Naive thymus-derived CD4-positive, alpha-beta T cell (primary cell): ENCODE measurements at regions not wholly inside any gene's neighbourhood (a gene's known extent, or its start where the extent isn't known, plus 50 kb on each side); places are given as distances from the start of the nearest gene placed in this dataset.

ENCODE experiments used
- ATAC-seq: fragments of 150-1000 bp; cut with Tn5 transposase; 2 replicates; pipeline ENCODE4 v1.10.0; 2021; ENCODE audit warnings: mild to moderate bottlenecking, moderate library complexity
- CTCF ChIA-PET: fragments of 350-600 bp; sonication (Branson Sonifier 250); formaldehyde crosslinking; loops from one replicate; lab custom pipeline; 2021; ENCODE audit warnings: antibody characterized with exemption; lab: Charles Lee
- POLR2A ChIA-PET: fragments of 350-600 bp; sonication (Branson Sonifier 250); formaldehyde crosslinking; loops from one replicate; lab custom pipeline; 2021; ENCODE audit warnings: antibody characterized with exemption, inconsistent platforms; lab: Charles Lee
- DNase-seq, 9 donors: peaks; one replicate each; pipeline versions ENCODE4 v3.0.0 to v3.0.0-alpha.2; 2020 to 2022; ENCODE audit warnings: mixed read lengths in 1 of 9
- H3K27ac ChIP-seq: one replicate; pipeline ENCODE4 v1.7.0; 2013; ENCODE audit warnings: mild to moderate bottlenecking, low read depth, low read length, moderate library complexity
- H3K27me3 ChIP-seq, 2 donors: one replicate each; pipeline ENCODE4 v1.7.0; 2013; ENCODE audit warnings: low read length in 2 of 2, mild to moderate bottlenecking in 2 of 2, moderate library complexity in 2 of 2; ENCODE audit not compliant: control insufficient read depth in 2 of 2, insufficient read depth in 2 of 2
- H3K36me3 ChIP-seq, 3 experiments: 1 replicate in 2 of 3; 2 replicates in 1 of 3; pipeline ENCODE4 v1.7.0; 2013; ENCODE audit warnings: low read length in 3 of 3, mild to moderate bottlenecking in 3 of 3, moderate library complexity in 1 of 3; ENCODE audit not compliant: insufficient read depth in 3 of 3, control insufficient read depth in 2 of 3
- H3K4me1 ChIP-seq, 2 donors: one replicate each; pipeline ENCODE4 v1.7.0; 2013; ENCODE audit warnings: low read length in 2 of 2, mild to moderate bottlenecking in 2 of 2, moderate library complexity in 1 of 2; ENCODE audit not compliant: control insufficient read depth in 2 of 2, insufficient read depth in 2 of 2
- H3K4me3 ChIP-seq: 2 replicates; pipeline ENCODE4 v1.7.0; 2013; ENCODE audit warnings: mild to moderate bottlenecking, low read length
- H3K9me3 ChIP-seq, 3 experiments: 1 replicate in 2 of 3; 2 replicates in 1 of 3; pipeline ENCODE4 v1.7.0; 2013; ENCODE audit warnings: low read length in 3 of 3; ENCODE audit not compliant: control insufficient read depth in 2 of 3
- H3K27ac Mint-ChIP-seq, 9 donors: one replicate each; pipeline ENCODE4 v1.8.0; 2020 to 2022; ENCODE audit warnings: mixed read lengths in 9 of 9, mild to moderate bottlenecking in 8 of 9, moderate library complexity in 5 of 9, inconsistent platforms in 2 of 9
- H3K27me3 Mint-ChIP-seq, 5 donors: one replicate each; pipeline ENCODE4 v1.8.0; 2021 to 2022; ENCODE audit warnings: mixed read lengths in 5 of 5, mild to moderate bottlenecking in 1 of 5
- H3K36me3 Mint-ChIP-seq, 5 donors: one replicate each; pipeline ENCODE4 v1.8.0; 2020 to 2022; ENCODE audit warnings: mixed read lengths in 5 of 5, mild to moderate bottlenecking in 3 of 5, inconsistent platforms in 1 of 5
- H3K4me1 Mint-ChIP-seq, 7 donors: one replicate each; pipeline ENCODE4 v1.8.0; 2020 to 2022; ENCODE audit warnings: mixed read lengths in 7 of 7, mild to moderate bottlenecking in 3 of 7, inconsistent platforms in 1 of 7
- H3K4me3 Mint-ChIP-seq, 10 donors: one replicate each; pipeline ENCODE4 v1.8.0; 2020 to 2022; ENCODE audit warnings: mild to moderate bottlenecking in 10 of 10, mixed read lengths in 10 of 10, moderate library complexity in 6 of 10, inconsistent platforms in 2 of 10
- H3K9me3 Mint-ChIP-seq, 11 donors: one replicate each; pipeline ENCODE4 v1.8.0; 2020 to 2022; ENCODE audit warnings: mixed read lengths in 11 of 11, mild to moderate bottlenecking in 4 of 11, inconsistent platforms in 1 of 11, moderate library complexity in 1 of 11
- intact Hi-C, 2 donors: fragments of 100-400 bp; cut with micrococcal nuclease; formaldehyde crosslinking; loops; one replicate each; pipeline ENCODE4 v1.15.1; 2023

GRCh38 chr4:27315625-27316024 is 455.0 kb downstream of the STIM2 start:
- DNase-seq (no peak), ATAC-seq (no peak)
- peaks cover 0 to 6% (median 0%) of the 10 kb centered on the region in 5 donors for H3K36me3 Mint-ChIP-seq
- Histone ChIP-seq H3K4me1 (no peaks in the 10 kb centered on the region), H3K9me3 (no peaks in the 10 kb centered on the region), H3K4me3 (no peak overlapping the region), H3K27ac (no peak overlapping the region), H3K36me3 (no peaks in the 10 kb centered on the region), H3K27me3 (no peaks in the 10 kb centered on the region)
- no peaks in the 10 kb centered on the region for H3K4me1 Mint-ChIP-seq
- no peak overlapping the region for H3K27ac Mint-ChIP-seq
- no peak overlapping the region for H3K4me3 Mint-ChIP-seq
- CTCF ChIA-PET: no interaction called here
- intact Hi-C loops: loop anchor here in 1 of 2 donors (5.0 kb wide), 1 partner anchor 268 kb away; no protein-coding TSS in a partner anchor
- H3K9me3 Mint-ChIP-seq: peaks cover 0 to 9% (median 3%) of the 10 kb centered on the region in 11 donors
- POLR2A ChIA-PET: no interaction called here
- peaks cover 0 to 15% (median 12%) of the 10 kb centered on the region in 5 donors for H3K27me3 Mint-ChIP-seq

- Mint-ChIP-seq H3K9me3 (peaks cover 0 to 9% (median 3%) of the 10 kb centered on the region in 11 donors), H3K4me3 (no peak overlapping the region), H3K36me3 (peaks cover 0 to 6% (median 0%) of the 10 kb centered on the region in 5 donors), H3K27me3 (peaks cover 0 to 15% (median 12%) of the 10 kb centered on the region in 5 donors), H3K4me1 (no peaks in the 10 kb centered on the region), H3K27ac (no peak overlapping the region)
- ATAC-seq (no peak), DNase-seq (no peak)
- Histone ChIP-seq H3K4me3 (no peak overlapping the region), H3K27ac (no peak overlapping the region), H3K4me1 (no peaks in the 10 kb centered on the region), H3K36me3 (no peaks in the 10 kb centered on the region), H3K27me3 (no peaks in the 10 kb centered on the region), H3K9me3 (no peaks in the 10 kb centered on the region)
- CTCF ChIA-PET: no interaction called here
- intact Hi-C loops: loop anchor here in 1 of 2 donors (5.0 kb wide), 1 partner anchor 269 kb away; no protein-coding TSS in a partner anchor
- POLR2A ChIA-PET: no interaction called here
Observed at GRCh38 chr4:27316176-27316575, 455.5 kb downstream of the STIM2 start.

GRCh38 chr4:27318740-27319139 is 458.1 kb downstream of the STIM2 start:
- CTCF ChIA-PET: no interaction called here

GRCh38 chr4:27326991-27327390 is 466.4 kb downstream of the STIM2 start:
- DNase-seq (no peak), ATAC-seq (no peak)
- Histone ChIP-seq H3K9me3 (no peaks in the 10 kb centered on the region), H3K27me3 (no peaks in the 10 kb centered on the region), H3K4me3 (no peak overlapping the region), H3K36me3 (no peaks in the 10 kb centered on the region), H3K4me1 (no peaks in the 10 kb centered on the region), H3K27ac (no peak overlapping the region)
- H3K36me3 Mint-ChIP-seq: no peaks in the 10 kb centered on the region
- peaks cover 0 to 2% (median 0%) of the 10 kb centered on the region in 11 donors for H3K9me3 Mint-ChIP-seq
- intact Hi-C loops: no loop called here
- ChIA-PET POLR2A (no interaction called here), CTCF (no interaction called here)
- H3K27ac Mint-ChIP-seq: no peak overlapping the region
- H3K27me3 Mint-ChIP-seq: peaks cover 0 to 9% (median 0%) of the 10 kb centered on the region in 5 donors
- H3K4me3 Mint-ChIP-seq: no peak overlapping the region
- no peaks in the 10 kb centered on the region for H3K4me1 Mint-ChIP-seq

More at GRCh38 chr4:27318740-27319139, 458.1 kb downstream of the STIM2 start:
- peak overlapping the region in 1 of 9 donors; percentile 65 for H3K27ac Mint-ChIP-seq
- no peak overlapping the region for H3K27ac ChIP-seq
- H3K27me3 ChIP-seq: no peaks in the 10 kb centered on the region
- peaks cover 0 to 9% (median 0%) of the 10 kb centered on the region in 11 donors for H3K9me3 Mint-ChIP-seq
- intact Hi-C loops: loop anchor here in 1 of 2 donors (5.0 kb wide), 1 partner anchor 271 kb away; no protein-coding TSS in a partner anchor
- H3K4me3 ChIP-seq: no peak overlapping the region
- DNase-seq (peak in 1 of 9 donors; percentile 21), ATAC-seq (no peak)
- H3K9me3 ChIP-seq: no peaks in the 10 kb centered on the region
- peaks cover 0 to 16% (median 13%) of the 10 kb centered on the region in 5 donors for H3K27me3 Mint-ChIP-seq
- no peak overlapping the region for H3K4me3 Mint-ChIP-seq
- no peaks in the 10 kb centered on the region for H3K36me3 ChIP-seq
- no peaks in the 10 kb centered on the region for H3K4me1 ChIP-seq
- peaks cover 0 to 6% (median 0%) of the 10 kb centered on the region in 5 donors for H3K36me3 Mint-ChIP-seq
- no peaks in the 10 kb centered on the region for H3K4me1 Mint-ChIP-seq
- POLR2A ChIA-PET: no interaction called here

GRCh38 chr4:27327421-27328181 is 467.0 kb downstream of the STIM2 start:
- no peaks in the 10 kb centered on the region for H3K4me1 ChIP-seq
- Mint-ChIP-seq H3K27ac (no peak overlapping the region), H3K9me3 (peaks cover 0 to 2% (median 0%) of the 10 kb centered on the region in 11 donors), H3K36me3 (no peaks in the 10 kb centered on the region), H3K4me3 (no peak overlapping the region), H3K27me3 (peaks cover 0 to 9% (median 0%) of the 10 kb centered on the region in 5 donors), H3K4me1 (no peaks in the 10 kb centered on the region)
- no peak for ATAC-seq
- ChIA-PET CTCF (interaction anchor here (0.5 kb wide), 1 partner anchor 267 kb away, joined by 3 read pairs; no protein-coding TSS in a partner anchor), POLR2A (no interaction called here)
- H3K4me3 ChIP-seq: no peak overlapping the region
- intact Hi-C loops: no loop called here
- no peaks in the 10 kb centered on the region for H3K27me3 ChIP-seq
- no peaks in the 10 kb centered on the region for H3K36me3 ChIP-seq
- no peak overlapping the region for H3K27ac ChIP-seq
- DNase-seq: no peak
- H3K9me3 ChIP-seq: no peaks in the 10 kb centered on the region

- H3K27ac Mint-ChIP-seq: no peak overlapping the region
Observed at GRCh38 chr4:27338530-27338929, 477.9 kb downstream of the STIM2 start.

More at GRCh38 chr4:27338530-27338929, 477.9 kb downstream of the STIM2 start:
- H3K4me1 ChIP-seq: no peaks in the 10 kb centered on the region
- H3K9me3 ChIP-seq: no peaks in the 10 kb centered on the region
- Mint-ChIP-seq H3K4me3 (no peak overlapping the region), H3K4me1 (no peaks in the 10 kb centered on the region), H3K36me3 (no peaks in the 10 kb centered on the region), H3K9me3 (peaks cover 0 to 9% (median 0%) of the 10 kb centered on the region in 11 donors), H3K27me3 (peaks cover 0 to 8% (median 0%) of the 10 kb centered on the region in 5 donors)
- no peaks in the 10 kb centered on the region for H3K36me3 ChIP-seq
- no peaks in the 10 kb centered on the region for H3K27me3 ChIP-seq
- no peak overlapping the region for H3K4me3 ChIP-seq
- DNase-seq (no peak), ATAC-seq (no peak)
- POLR2A ChIA-PET: no interaction called here
- intact Hi-C loops: no loop called here
- no peak overlapping the region for H3K27ac ChIP-seq
- CTCF ChIA-PET: no interaction called here
